Colonic mucosa (tissue), 4 donors: ENCODE measurements at regions not wholly inside any gene's neighbourhood (a gene's known extent, or its start where the extent isn't known, plus 50 kb on each side); places are given as distances from the start of the nearest gene placed in this dataset.

ENCODE experiments used
- DNase-seq: peaks from one replicate; pipeline ENCODE4 v3.0.0-alpha.2; 2020
- H3K27ac ChIP-seq: fragments of 200-600 bp; one replicate; pipeline ENCODE4 v1.8.0; 2021
- H3K27me3 ChIP-seq: fragments of 200-600 bp; one replicate; pipeline ENCODE4 v1.8.0; 2021
- H3K36me3 ChIP-seq: fragments of 200-600 bp; one replicate; pipeline ENCODE4 v1.8.0; 2021
- H3K4me1 ChIP-seq: fragments of 200-600 bp; one replicate; pipeline ENCODE4 v1.8.0; 2021; ENCODE audit warnings: mild to moderate bottlenecking
- H3K4me3 ChIP-seq: fragments of 200-600 bp; one replicate; pipeline ENCODE4 v1.8.0; 2021
- H3K9ac ChIP-seq, 2 donors: one replicate each; pipeline ENCODE4 v1.7.0; 2013; ENCODE audit warnings: control low read depth in 2 of 2, low read depth in 2 of 2, low read length in 2 of 2
- H3K9me3 ChIP-seq: fragments of 200-600 bp; one replicate; pipeline ENCODE4 v1.8.0; 2021
- CTCF ChIP-seq: fragments of 200-600 bp; IDR thresholded peaks from one replicate; pipeline ENCODE4 v1.8.0; 2022; ENCODE audit warnings: antibody characterized with exemption, mild to moderate bottlenecking
- intact Hi-C: fragments of 100-400 bp; cut with DNase I; formaldehyde crosslinking; loops from one replicate; pipeline ENCODE4 v1.14.1; 2022
- donor health status: healthy.
- donor health status: DM: no; HTN: no; CAD: no.
- donor health status: DM: no; HTN: no; CAD: no.

- TF ChIP-seq CTCF: no peak
- Histone ChIP-seq H3K4me3 (no peak overlapping the region), H3K9me3 (no peaks in the 10 kb centered on the region), H3K27ac (no peak overlapping the region), H3K4me1 (no peaks in the 10 kb centered on the region), H3K9ac (no peak overlapping the region), H3K36me3 (no peaks in the 10 kb centered on the region), H3K27me3 (no peaks in the 10 kb centered on the region)
- intact Hi-C loops: no loop called here
- DNase-seq: no peak
Observed at GRCh38 chr15:39279311-39279710, 301.6 kb upstream of the THBS1 start.

- Histone ChIP-seq H3K9ac (no peak overlapping the region), H3K4me3 (no peak overlapping the region), H3K4me1 (no peaks in the 10 kb centered on the region), H3K27me3 (no peaks in the 10 kb centered on the region), H3K36me3 (no peaks in the 10 kb centered on the region), H3K9me3 (no peaks in the 10 kb centered on the region), H3K27ac (no peak overlapping the region)
- intact Hi-C loops: no loop called here
- DNase-seq: no peak
- TF ChIP-seq CTCF: no peak
Observed at GRCh38 chr15:39281094-39281493, 299.8 kb upstream of the THBS1 start.

DNA sequence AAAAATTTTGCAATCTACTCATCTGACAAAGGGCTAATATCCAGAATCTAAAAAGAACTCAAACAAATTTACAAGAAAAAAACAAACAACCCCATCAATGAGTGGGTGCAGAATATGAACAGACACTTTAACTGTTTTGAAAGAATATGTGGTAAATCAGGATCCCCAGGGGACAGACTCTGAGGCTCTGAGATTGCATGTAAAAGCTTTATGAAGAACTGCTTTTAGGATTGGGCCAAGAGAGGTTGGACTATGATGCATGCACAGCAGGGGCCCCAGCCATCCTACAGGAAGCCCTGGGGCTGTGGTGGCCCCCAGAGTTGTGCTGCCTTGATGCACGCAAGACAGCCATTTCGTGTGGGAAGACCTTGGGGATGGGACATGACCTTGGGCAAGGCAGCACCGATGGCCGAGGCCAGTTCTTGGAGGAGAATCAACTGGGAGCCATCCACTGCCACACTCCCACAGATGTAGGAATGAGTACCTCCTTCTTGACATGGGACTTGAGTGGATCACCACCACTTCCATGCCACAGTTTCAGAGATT lies 298.1 kb upstream of the THBS1 start:
- no peak for TF ChIP-seq CTCF

GRCh38 chr15:39283531-39283930 lies 297.3 kb upstream of the THBS1 start:
- DNase-seq: no peak
- TF ChIP-seq CTCF: no peak

More for the DNA sequence above, 298.1 kb upstream of the THBS1 start:
- Histone ChIP-seq H3K4me3 (no peak overlapping the region), H3K27ac (no peak overlapping the region), H3K4me1 (no peaks in the 10 kb centered on the region), H3K9me3 (no peaks in the 10 kb centered on the region), H3K36me3 (no peaks in the 10 kb centered on the region), H3K27me3 (no peaks in the 10 kb centered on the region), H3K9ac (no peak overlapping the region)
- no peak for DNase-seq
- intact Hi-C loops: no loop called here

GRCh38 chr15:39285071-39285470 lies 295.8 kb upstream of the THBS1 start:
- no peak for TF ChIP-seq CTCF
- no peak for DNase-seq

More at GRCh38 chr15:39283531-39283930, 297.3 kb upstream of the THBS1 start:
- Histone ChIP-seq H3K27ac (no peak overlapping the region), H3K36me3 (no peaks in the 10 kb centered on the region), H3K4me3 (no peak overlapping the region), H3K9ac (no peak overlapping the region), H3K27me3 (no peaks in the 10 kb centered on the region), H3K9me3 (no peaks in the 10 kb centered on the region), H3K4me1 (no peaks in the 10 kb centered on the region)
- intact Hi-C loops: no loop called here

More at GRCh38 chr15:39285071-39285470, 295.8 kb upstream of the THBS1 start:
- intact Hi-C loops: no loop called here
- Histone ChIP-seq H3K27me3 (no peaks in the 10 kb centered on the region), H3K36me3 (no peaks in the 10 kb centered on the region), H3K4me3 (no peak overlapping the region), H3K9me3 (no peaks in the 10 kb centered on the region), H3K9ac (no peak overlapping the region), H3K4me1 (no peaks in the 10 kb centered on the region), H3K27ac (no peak overlapping the region)
